GM12891 (cell line): ENCODE measurements at regions not wholly inside any gene's neighbourhood (a gene's known extent, or its start where the extent isn't known, plus 50 kb on each side); places are given as distances from the start of the nearest gene placed in this dataset.
"Not testable (repeated sequence)": the region's sequence is repeated elsewhere in the genome, so short reads cannot be mapped to it uniquely, and the experiment has no call there.

ENCODE experiments used
- DNase-seq: peaks from one replicate; pipeline ENCODE4 v3.0.0; 2011; ENCODE audit warnings: low spot score; ENCODE audit not compliant: insufficient read length
- FAIRE-seq: peaks from 2 replicates; lab custom pipeline; 2011; peaks lifted over from hg19 to GRCh38; lab: Jason Lieb, UNC
- PAX5 ChIP-seq: IDR thresholded peaks from 2 replicates; pipeline ENCODE4 v1.6.1; 2011; ENCODE audit warnings: low read length, moderate library complexity, mild to moderate bottlenecking; ENCODE audit not compliant: insufficient read depth, severe bottlenecking
- POLR2A ChIP-seq: IDR thresholded peaks from 2 replicates; pipeline ENCODE4 v1.6.1; 2011; ENCODE audit warnings: low read depth, low read length, control low read depth
- POLR2AphosphoS5 ChIP-seq: IDR thresholded peaks from 2 replicates; pipeline ENCODE4 v1.6.1; 2011; ENCODE audit warnings: low read depth, low read length, control low read depth
- POU2F2 ChIP-seq: IDR thresholded peaks from 2 replicates; pipeline ENCODE4 v1.6.1; 2011; ENCODE audit warnings: low read depth, mild to moderate bottlenecking, control low read depth, low read length, moderate library complexity
- SPI1 ChIP-seq: IDR thresholded peaks from 2 replicates; pipeline ENCODE4 v1.6.1; 2011; ENCODE audit warnings: low read depth, low read length, control low read depth
- TAF1 ChIP-seq: IDR thresholded peaks from 2 replicates; pipeline ENCODE4 v1.6.1; 2011; ENCODE audit warnings: low read depth, low read length, control low read depth

GRCh38 chr16:26598061-26598460 lies 468.7 kb upstream of the C16orf82 start:
- TF ChIP-seq SPI1 (no peak), TAF1 (no peak), PAX5 (no peak), POLR2A (no peak), POU2F2 (no peak), POLR2AphosphoS5 (no peak)
- no peak for FAIRE-seq
- no peak for DNase-seq

GRCh38 chr16:26598998-26599784 lies 467.5 kb upstream of the C16orf82 start:
- DNase-seq, result no peak
- TF ChIP-seq POU2F2 (no peak), PAX5 (no peak), SPI1 (no peak), POLR2AphosphoS5 (no peak)
- FAIRE-seq, result no peak

- FAIRE-seq, result no peak
Measured at GRCh38 chr16:26599785-26600104, 467.0 kb upstream of the C16orf82 start.

GRCh38 chr16:26601335-26601734 lies 465.4 kb upstream of the C16orf82 start:
- FAIRE-seq, result no peak
- TF ChIP-seq POU2F2, result no peak
- no peak for TF ChIP-seq PAX5
- no peak for TF ChIP-seq POLR2AphosphoS5
- TF ChIP-seq POLR2A, result no peak
- no peak for DNase-seq

More at GRCh38 chr16:26599785-26600104, 467.0 kb upstream of the C16orf82 start:
- no peak for TF ChIP-seq POU2F2
- no peak for DNase-seq

GRCh38 chr16:26605626-26606271 lies 461.0 kb upstream of the C16orf82 start:
- no peak for TF ChIP-seq SPI1
- TF ChIP-seq TAF1, result no peak
- no peak for TF ChIP-seq POLR2AphosphoS5
- no peak for TF ChIP-seq POU2F2
- TF ChIP-seq PAX5, result no peak
- no peak for TF ChIP-seq POLR2A
- FAIRE-seq, result no peak
- DNase-seq, result no peak

GRCh38 chr16:26606381-26607150 lies 460.2 kb upstream of the C16orf82 start:
- no peak for FAIRE-seq
- TF ChIP-seq SPI1 (no peak), POU2F2 (no peak), POLR2A (no peak), PAX5 (no peak), TAF1 (no peak), POLR2AphosphoS5 (no peak)
- DNase-seq, result no peak

- TF ChIP-seq POU2F2, result no peak
- TF ChIP-seq POLR2A, result no peak
- no peak for TF ChIP-seq TAF1
- TF ChIP-seq SPI1, result no peak
- no peak for TF ChIP-seq PAX5
- no peak for TF ChIP-seq POLR2AphosphoS5
- DNase-seq (no peak), FAIRE-seq (no peak)
Measured at GRCh38 chr16:26614237-26614841, 452.4 kb upstream of the C16orf82 start.

GRCh38 chr16:26623442-26623841 lies 443.3 kb upstream of the C16orf82 start:
- TF ChIP-seq POLR2A, result no peak
- TF ChIP-seq SPI1, result no peak
- TF ChIP-seq PAX5, result no peak
- no peak for TF ChIP-seq POU2F2
- no peak for TF ChIP-seq TAF1
- TF ChIP-seq POLR2AphosphoS5, result no peak
- DNase-seq, result no peak
- FAIRE-seq, result no peak

GRCh38 chr16:26627958-26628357 lies 438.8 kb upstream of the C16orf82 start:
- DNase-seq, result no peak
- TF ChIP-seq POLR2AphosphoS5 (no peak), POLR2A (no peak), PAX5 (no peak), SPI1 (no peak), POU2F2 (no peak), TAF1 (no peak)
- no peak for FAIRE-seq

- not testable (repeated sequence) for DNase-seq, FAIRE-seq
Measured at GRCh38 chr16:26631365-26631764, 435.4 kb upstream of the C16orf82 start.
